Gastrocnemius medialis (tissue), 4 donors: ENCODE measurements at regions not wholly inside any gene's neighbourhood (a gene's known extent, or its start where the extent isn't known, plus 50 kb on each side); places are given as distances from the start of the nearest gene placed in this dataset.
"Not testable (repeated sequence)": the region's sequence is repeated elsewhere in the genome, so short reads cannot be mapped to it uniquely, and the experiment has no call there.

Experiments
- POLR2A ChIP-seq, 2 donors: fragments of 450-650 bp; IDR thresholded peaks; one replicate each; pipeline ENCODE4 v1.6.1; 2017; ENCODE audit warnings: antibody characterized with exemption in 2 of 2, mild to moderate bottlenecking in 2 of 2, moderate library complexity in 2 of 2
- TF ChIP-seq, protein P1 (sequence below), 5 experiments: fragments of 450-650 bp in 3 of 5; fragments of 200-600 bp in 2 of 5; sonication (generic) in 2 of 5; IDR thresholded peaks in 4 of 5; conservative IDR thresholded peaks in 1 of 5; 1 replicate in 4 of 5; 2 replicates in 1 of 5; pipeline ENCODE4 v1.5.1; 2016 to 2019; ENCODE audit warnings: antibody characterized with exemption in 5 of 5, mild to moderate bottlenecking in 3 of 5, moderate library complexity in 3 of 5

- not testable (repeated sequence) for TF ChIP-seq POLR2A (IDR thresholded peaks at IDR 0.05)
- TF ChIP-seq, protein P1, sequence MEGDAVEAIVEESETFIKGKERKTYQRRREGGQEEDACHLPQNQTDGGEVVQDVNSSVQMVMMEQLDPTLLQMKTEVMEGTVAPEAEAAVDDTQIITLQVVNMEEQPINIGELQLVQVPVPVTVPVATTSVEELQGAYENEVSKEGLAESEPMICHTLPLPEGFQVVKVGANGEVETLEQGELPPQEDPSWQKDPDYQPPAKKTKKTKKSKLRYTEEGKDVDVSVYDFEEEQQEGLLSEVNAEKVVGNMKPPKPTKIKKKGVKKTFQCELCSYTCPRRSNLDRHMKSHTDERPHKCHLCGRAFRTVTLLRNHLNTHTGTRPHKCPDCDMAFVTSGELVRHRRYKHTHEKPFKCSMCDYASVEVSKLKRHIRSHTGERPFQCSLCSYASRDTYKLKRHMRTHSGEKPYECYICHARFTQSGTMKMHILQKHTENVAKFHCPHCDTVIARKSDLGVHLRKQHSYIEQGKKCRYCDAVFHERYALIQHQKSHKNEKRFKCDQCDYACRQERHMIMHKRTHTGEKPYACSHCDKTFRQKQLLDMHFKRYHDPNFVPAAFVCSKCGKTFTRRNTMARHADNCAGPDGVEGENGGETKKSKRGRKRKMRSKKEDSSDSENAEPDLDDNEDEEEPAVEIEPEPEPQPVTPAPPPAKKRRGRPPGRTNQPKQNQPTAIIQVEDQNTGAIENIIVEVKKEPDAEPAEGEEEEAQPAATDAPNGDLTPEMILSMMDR (IDR thresholded peaks at IDR 0.05 in 4 of 5, conservative IDR thresholded peaks at IDR 0.05 in 1 of 5) = not testable (repeated sequence)
Measured at GRCh38 chr2:183546560-183547350, 422.5 kb downstream of the NUP35 start.
